KOPT-K1 (cell line): ENCODE measurements at regions not wholly inside any gene's neighbourhood (a gene's known extent, or its start where the extent isn't known, plus 50 kb on each side); places are given as distances from the start of the nearest gene placed in this dataset.

ENCODE experiments used
- H3K27ac ChIP-seq: fragments of 200-600 bp; sonication (generic); 2 replicates; pipeline ENCODE4 v1.5.1; 2016; ENCODE audit warnings: antibody characterized with exemption, mild to moderate bottlenecking, low read depth, low read length; ENCODE audit not compliant: poor library complexity, severe bottlenecking
- H3K36me3 ChIP-seq: fragments of 200-600 bp; sonication (generic); 2 replicates; pipeline ENCODE4 v1.5.1; 2017; ENCODE audit warnings: antibody characterized with exemption, mild to moderate bottlenecking, low read length, moderate library complexity; ENCODE audit not compliant: insufficient read depth
- H3K9me3 ChIP-seq: fragments of 200-600 bp; sonication (generic); 2 replicates; pipeline ENCODE4 v1.5.1; 2017; ENCODE audit warnings: antibody characterized with exemption, low read length, mild to moderate bottlenecking; ENCODE audit not compliant: insufficient read depth, poor library complexity, severe bottlenecking

DNA sequence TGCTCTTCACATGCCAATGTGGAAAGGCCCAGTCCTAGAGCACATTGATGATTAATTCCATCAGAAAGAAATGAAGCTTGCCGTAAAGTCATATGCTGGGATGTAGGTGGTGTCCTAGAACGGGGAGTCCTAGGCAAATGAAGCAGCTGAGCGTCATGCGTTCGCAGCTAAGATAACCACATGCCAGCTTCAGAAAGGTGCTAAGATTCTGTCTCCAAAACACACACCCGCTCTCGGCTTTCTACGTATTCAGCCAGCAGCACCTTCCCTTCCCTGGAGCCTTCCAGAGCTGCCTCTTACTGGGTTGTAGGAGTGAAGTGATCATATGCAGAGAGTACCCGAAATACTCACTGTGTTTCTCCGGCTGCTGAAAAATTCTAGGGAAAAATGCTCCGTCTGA lies 421.6 kb upstream of the ID2 start:
- Histone ChIP-seq H3K36me3 (no peaks in the 10 kb centered on the region), H3K9me3 (no peaks in the 10 kb centered on the region), H3K27ac (no peak overlapping the region)

DNA sequence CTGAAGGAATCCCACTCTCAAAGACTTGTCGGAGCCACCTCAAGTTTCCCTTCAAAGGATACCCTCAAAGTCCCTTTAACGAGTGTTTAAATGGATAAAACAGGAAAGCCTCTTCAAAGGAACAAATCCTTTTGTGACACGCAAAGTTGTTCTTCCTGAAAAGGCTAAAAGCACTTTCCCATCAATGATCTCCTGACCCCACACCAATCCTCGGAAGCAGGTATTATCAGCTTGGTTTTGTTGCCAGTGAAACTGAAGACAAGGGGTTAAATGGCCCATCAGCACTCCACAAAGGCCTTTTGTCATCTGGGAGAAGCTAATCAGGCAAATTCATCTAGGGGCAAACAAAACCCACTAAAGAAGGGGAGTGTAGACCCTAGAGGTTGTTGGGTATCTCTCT lies 418.0 kb upstream of the ID2 start:
- H3K36me3 ChIP-seq = no peaks in the 10 kb centered on the region
- no peaks in the 10 kb centered on the region for H3K9me3 ChIP-seq
- no peak overlapping the region for H3K27ac ChIP-seq

DNA sequence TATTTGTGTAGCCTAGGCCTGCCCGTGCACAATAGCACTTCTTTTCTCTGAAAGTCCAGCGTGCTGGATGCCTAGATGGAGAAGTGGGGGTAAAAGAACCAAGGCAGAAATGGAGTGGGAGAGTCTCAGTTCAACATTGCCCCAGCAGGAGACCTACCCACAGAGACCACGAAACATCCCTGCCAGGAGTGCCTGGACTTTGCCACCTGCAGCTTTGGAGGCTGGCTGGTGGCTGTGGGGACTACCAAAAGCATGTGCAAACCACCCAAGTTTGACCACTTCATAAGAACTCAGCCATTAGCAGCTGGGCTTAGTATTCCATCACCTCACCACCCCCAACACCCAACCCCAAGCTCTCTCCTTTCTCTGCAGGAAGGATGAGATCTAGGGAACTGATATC lies 416.9 kb upstream of the ID2 start:
- Histone ChIP-seq H3K9me3 (no peaks in the 10 kb centered on the region), H3K36me3 (no peaks in the 10 kb centered on the region), H3K27ac (no peak overlapping the region)

DNA sequence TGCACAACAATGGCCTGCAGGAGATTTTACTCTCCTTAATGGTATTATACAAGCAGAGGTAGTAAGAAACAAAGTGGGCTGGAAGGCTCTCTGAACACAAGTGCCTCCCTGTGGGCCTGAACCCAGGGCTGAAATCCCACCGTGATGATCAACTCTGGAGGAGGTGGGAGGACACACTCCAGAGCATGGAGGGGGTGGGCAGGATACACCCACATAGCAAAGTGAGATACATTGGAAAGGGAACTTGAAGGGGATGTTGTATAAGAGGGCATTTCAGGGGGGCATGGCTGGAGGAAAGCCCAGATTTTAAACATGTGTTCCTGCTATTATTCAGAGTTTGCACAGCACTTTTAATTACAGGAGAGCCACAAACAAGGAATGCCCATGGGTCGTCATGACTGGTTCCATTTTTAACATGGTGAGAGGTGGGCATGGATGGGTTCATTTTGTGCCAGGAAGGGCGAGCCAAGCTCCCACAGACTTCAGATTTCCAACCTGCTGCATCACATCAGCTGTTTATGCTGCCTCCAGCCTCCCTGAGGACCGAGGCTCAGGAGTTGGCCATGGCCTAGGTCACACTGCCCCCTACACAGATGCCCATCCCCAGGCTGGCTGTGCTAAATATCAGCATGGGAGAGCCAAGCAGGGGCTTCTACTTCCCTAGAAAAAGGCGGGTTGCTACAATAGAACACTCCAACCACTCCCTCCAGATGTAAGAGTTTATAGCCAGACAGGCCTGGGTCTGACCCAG lies 416.2 kb upstream of the ID2 start:
- Histone ChIP-seq H3K9me3 (no peaks in the 10 kb centered on the region), H3K27ac (no peak overlapping the region), H3K36me3 (no peaks in the 10 kb centered on the region)

DNA sequence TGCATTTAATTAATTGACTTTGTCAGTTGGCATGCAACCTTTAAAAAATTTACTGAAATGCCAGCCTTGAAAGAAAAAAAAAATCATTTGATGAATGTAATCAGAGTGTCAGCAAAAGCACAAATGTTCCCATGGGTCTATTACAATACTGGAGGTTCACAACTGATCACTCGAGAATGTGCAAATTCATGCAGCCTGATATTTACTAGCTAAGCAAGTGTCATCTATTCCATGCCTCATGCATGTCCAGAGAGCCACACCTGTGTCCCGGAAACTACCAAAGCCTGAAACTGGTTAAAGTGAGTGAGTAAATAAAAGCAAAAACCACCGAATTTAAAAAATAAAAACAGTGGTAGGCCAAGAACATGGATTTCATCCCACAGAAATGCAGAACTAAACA lies 415.3 kb upstream of the ID2 start:
- no peaks in the 10 kb centered on the region for H3K36me3 ChIP-seq
- H3K27ac ChIP-seq = no peak overlapping the region
- no peaks in the 10 kb centered on the region for H3K9me3 ChIP-seq

DNA sequence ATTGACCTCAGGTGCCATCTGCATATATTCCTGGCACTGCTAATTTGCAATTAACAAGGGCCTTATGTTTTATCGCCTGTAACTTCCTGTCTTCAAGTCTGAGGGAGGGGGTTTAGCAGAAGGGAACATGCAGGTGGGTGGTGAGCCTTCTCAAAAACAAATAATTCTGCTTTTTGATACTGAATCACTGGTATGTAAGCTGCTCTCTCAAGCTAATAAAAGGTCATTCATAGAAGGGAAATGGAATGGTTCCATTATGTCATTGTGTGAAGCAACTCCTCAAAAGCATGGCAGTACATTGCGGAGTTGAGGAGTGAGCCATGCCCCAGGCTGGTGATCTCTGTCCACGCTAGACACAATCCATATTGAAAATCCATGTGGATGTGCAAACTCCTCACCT lies 414.8 kb upstream of the ID2 start:
- no peaks in the 10 kb centered on the region for H3K36me3 ChIP-seq
- H3K27ac ChIP-seq = no peak overlapping the region
- no peaks in the 10 kb centered on the region for H3K9me3 ChIP-seq

DNA sequence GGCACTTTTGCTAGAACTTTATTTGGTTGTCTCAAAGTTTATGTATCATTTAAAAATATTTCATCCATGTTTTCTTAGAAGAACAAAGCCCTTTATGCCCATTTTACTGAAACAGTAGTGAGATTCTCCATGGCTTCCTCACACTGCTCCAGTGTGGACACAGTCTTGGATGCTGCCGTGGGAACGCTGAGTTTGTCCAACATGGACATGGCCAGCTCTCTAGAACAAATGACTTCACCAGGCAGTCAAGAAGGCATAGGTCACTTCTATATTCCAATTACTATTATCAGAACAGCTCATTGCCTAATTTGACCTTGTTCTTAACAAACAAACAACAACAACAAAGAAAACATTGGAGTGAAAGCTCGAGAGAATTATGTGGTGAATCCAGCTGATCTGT lies 414.1 kb upstream of the ID2 start:
- Histone ChIP-seq H3K27ac (no peak overlapping the region), H3K36me3 (no peaks in the 10 kb centered on the region)

DNA sequence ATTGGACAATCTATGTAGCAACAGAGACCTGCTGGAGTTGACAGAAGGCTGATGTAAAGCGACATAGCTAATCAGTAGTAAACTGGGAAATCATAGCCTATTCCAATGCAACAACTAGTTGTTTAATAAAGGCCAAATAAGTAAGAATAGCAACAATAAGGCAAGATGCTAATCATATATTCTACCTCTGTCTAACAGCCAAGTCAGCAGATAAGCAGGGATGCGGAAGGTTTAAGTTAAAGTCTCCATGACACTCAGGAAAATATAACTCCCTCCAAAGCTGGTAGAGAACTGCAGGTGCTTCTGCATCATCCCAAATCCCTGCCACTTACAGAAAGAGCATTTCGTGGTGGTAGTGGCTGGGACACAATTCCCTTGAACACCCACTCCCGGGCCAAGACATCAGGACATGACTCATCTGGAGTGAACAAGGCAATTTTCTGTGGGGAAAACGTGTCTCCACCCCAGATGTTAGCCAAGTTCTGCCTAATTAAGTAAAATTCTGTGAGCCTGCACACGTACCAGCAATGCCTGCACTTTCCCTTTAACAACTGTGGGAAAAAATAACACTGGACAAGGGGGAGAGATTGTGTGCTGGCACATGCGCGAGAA lies 413.6 kb upstream of the ID2 start:
- H3K27ac ChIP-seq = no peak overlapping the region
- H3K9me3 ChIP-seq = no peaks in the 10 kb centered on the region

More for the DNA sequence above, 414.1 kb upstream of the ID2 start:
- no peaks in the 10 kb centered on the region for H3K9me3 ChIP-seq

DNA sequence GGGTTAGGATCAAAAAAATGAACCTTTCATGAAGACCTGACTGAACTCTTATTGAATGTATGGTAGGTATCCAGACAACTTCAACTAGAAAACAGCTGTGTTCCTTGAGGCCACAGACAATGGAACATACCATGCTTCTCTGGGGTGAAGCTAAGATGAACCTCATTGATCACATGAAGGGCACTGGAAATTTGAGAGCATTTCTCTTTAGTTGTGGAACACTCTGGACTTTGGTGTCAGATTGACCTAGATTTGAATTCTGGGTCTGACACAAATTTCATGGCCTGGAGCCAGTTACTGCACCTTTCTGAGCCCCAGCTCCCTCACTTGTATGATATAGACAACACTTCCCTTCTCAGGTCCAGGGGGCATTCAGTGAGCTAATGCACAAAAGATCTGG lies 411.2 kb upstream of the ID2 start:
- no peak overlapping the region for H3K27ac ChIP-seq
- H3K36me3 ChIP-seq = no peaks in the 10 kb centered on the region
- H3K9me3 ChIP-seq = no peaks in the 10 kb centered on the region

More for the DNA sequence above, 413.6 kb upstream of the ID2 start:
- no peaks in the 10 kb centered on the region for H3K36me3 ChIP-seq

DNA sequence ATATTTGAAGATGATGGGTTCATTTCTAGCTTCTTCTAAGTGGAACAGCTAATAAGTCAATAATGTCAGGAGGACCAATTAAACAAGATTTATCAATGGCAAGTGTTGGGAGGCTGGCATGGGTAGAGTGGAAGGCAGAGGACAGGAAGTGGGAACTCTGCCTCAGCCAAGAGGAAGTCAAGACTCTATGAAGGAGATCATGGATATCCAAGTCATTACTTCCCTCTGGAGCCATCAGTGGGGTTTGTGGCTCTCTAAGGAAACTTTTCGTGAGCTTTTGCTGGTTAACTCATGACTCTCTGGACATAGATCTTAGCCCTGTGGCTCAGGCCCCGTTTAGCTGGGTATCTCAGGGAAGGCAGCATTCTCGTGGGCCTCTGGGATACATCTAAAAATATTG lies 410.4 kb upstream of the ID2 start:
- Histone ChIP-seq H3K27ac (no peak overlapping the region), H3K9me3 (no peaks in the 10 kb centered on the region), H3K36me3 (no peaks in the 10 kb centered on the region)

DNA sequence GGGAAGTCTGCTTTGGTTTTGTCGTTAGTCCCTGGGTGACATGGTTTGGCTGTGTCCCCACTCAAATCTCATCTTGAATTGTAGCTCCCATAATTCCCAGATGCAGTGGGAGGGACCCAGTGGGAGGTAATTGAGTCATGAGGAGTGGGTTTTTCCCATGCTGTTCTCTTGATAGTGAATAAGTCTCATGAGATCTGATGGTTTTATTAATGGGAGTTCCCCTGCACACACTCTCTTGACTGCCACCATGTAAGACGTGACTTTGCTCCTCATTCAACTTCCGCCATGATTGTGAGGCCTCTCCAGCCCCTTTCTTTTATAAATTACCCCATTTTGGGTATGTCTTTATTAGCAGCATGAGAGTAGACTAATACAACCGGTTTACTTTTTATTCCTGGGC lies 405.8 kb upstream of the ID2 start:
- Histone ChIP-seq H3K36me3 (no peaks in the 10 kb centered on the region), H3K27ac (no peak overlapping the region), H3K9me3 (no peaks in the 10 kb centered on the region)

DNA sequence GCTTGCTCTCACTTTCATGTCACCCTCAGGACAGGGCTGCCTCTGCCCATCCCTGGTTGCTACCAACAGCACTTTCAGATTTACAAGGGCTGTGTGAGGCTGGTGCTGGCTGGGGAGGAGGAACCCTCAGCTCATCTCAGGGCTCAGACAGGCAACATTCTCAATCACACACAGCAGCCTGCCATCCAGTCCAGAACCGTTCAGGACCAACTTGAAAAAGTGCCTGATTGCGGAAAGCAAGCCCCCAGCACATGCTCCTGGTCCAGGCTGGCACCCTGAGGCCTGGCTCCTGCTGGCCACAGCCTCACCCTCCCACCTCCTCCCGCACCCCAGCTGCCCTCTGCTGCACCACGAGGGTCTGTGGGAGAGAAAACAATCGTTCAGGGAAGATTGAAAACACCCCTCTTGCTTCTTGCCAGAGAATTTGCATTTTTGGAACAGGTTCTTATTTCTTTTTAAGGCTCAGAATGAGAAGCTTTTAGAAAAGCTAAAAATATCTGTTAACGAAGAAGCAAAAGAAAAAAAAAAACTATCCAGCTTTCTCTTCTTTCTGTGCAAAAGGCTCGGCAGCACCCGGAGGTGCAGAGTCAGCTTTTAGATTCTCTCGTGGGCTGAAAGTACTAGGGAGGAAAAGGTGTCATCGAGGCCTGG lies 403.8 kb upstream of the ID2 start:
- no peaks in the 10 kb centered on the region for H3K9me3 ChIP-seq
- no peak overlapping the region for H3K27ac ChIP-seq
- H3K36me3 ChIP-seq = no peaks in the 10 kb centered on the region

DNA sequence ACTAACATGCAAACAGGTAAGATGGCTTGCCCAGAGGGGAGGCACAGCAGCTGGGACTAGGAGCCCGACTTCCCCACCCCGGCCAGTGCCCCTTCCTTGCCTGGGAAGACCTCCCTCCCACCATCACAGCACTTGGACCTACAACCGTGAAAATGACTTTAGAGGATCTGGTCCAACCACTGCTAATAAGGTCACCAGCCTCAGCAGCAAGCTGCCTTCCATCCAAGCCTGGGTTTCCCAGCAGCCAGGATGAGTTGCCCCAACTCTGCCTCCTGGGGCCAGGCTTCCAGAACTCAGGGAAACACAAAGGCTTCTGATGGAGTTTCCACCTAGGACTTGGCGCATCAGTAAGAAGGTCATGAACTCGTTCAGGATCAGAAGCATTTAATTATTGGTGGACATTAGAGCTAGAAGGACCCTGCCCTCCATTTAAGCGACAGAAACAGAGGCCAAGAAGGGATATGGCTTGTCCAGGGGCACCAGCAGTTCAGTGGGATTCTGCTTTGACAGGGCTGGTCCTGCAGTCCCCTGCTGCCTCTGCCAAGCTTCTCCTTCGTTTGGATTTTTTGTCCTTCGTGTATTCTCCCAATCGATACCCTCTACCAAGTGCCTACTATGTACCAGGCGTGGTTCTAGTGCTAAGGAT lies 403.0 kb upstream of the ID2 start:
- Histone ChIP-seq H3K9me3 (no peaks in the 10 kb centered on the region), H3K36me3 (no peaks in the 10 kb centered on the region), H3K27ac (no peak overlapping the region)

DNA sequence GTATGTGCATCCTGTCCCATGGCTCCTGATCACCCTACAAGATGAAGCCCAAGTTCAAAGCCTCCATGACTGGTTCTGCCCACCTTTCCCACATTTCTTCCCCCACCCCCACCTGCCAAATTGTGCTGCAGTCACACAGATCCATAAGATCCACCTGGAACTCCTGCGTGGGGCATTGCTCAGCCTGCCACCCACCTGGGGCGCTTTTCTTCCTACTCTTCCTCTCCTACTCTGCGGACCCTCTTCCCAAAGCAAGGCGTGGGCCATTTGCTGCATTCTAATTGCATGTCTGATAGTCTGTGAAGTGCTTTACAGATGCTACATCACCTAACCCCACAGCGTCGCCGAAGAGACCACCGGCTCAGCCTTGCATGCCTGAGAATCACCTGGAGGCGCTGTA lies 402.4 kb upstream of the ID2 start:
- no peaks in the 10 kb centered on the region for H3K9me3 ChIP-seq
- H3K36me3 ChIP-seq = no peaks in the 10 kb centered on the region
- no peak overlapping the region for H3K27ac ChIP-seq

DNA sequence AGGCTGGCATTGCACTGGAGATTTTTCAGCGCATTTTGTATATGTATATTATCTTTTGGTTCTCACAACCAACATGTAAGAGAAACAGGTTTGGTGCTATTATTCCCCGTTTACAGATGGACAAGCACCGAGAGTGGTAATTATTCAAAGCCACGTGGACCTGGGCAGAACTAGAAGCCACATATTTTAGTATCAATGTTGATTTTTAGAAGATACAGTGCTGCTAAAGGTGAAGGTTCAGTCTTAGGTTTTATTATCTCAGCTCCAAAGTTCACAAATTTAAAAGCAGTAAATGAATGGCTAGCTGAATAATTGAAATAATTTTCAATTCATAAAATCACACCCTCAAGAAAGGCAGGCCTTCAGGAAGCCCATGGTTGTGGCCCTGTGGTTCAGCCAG lies 400.6 kb upstream of the ID2 start:
- Histone ChIP-seq H3K9me3 (no peaks in the 10 kb centered on the region), H3K36me3 (no peaks in the 10 kb centered on the region), H3K27ac (no peak overlapping the region)
